Smooth muscle cell (in vitro differentiated cells): ENCODE measurements at regions not wholly inside any gene's neighbourhood (a gene's known extent, or its start where the extent isn't known, plus 50 kb on each side); places are given as distances from the start of the nearest gene placed in this dataset.

ENCODE experiments used
- DNase-seq: peaks from one replicate; lab custom pipeline; 2025; ENCODE audit not compliant: unreplicated experiment; lab: John Stamatoyannopoulos, UW
- H2AFZ ChIP-seq: fragments of 200-600 bp; sonication (generic); 2 replicates; pipeline ENCODE4 v1.6.0; 2016; ENCODE audit warnings: antibody characterized with exemption, low read depth, mild to moderate bottlenecking
- H3F3A ChIP-seq: fragments of 200-600 bp; sonication (generic); 2 replicates; pipeline ENCODE4 v1.6.0; 2017; ENCODE audit warnings: antibody characterized with exemption, low read depth
- H3K27ac ChIP-seq: fragments of 200-600 bp; sonication (generic); 2 replicates; pipeline ENCODE4 v1.5.1; 2016; ENCODE audit warnings: low read depth, mild to moderate bottlenecking
- H3K27me3 ChIP-seq: fragments of 200-600 bp; sonication (generic); 2 replicates; pipeline ENCODE4 v1.6.1; 2016; ENCODE audit warnings: low read depth, mild to moderate bottlenecking
- H3K36me3 ChIP-seq: fragments of 200-600 bp; sonication (generic); 2 replicates; pipeline ENCODE4 v1.5.1; 2016; ENCODE audit warnings: low read depth
- H3K4me1 ChIP-seq: fragments of 200-600 bp; sonication (generic); 2 replicates; pipeline ENCODE4 v1.5.1; 2016; ENCODE audit warnings: low read depth
- H3K4me2 ChIP-seq: fragments of 200-600 bp; sonication (generic); 2 replicates; pipeline ENCODE4 v1.6.0; 2016; ENCODE audit warnings: mild to moderate bottlenecking
- H3K4me3 ChIP-seq: fragments of 200-600 bp; sonication (generic); 2 replicates; pipeline ENCODE4 v1.5.1; 2016; ENCODE audit warnings: mild to moderate bottlenecking
- H3K79me2 ChIP-seq: fragments of 200-600 bp; sonication (generic); 2 replicates; pipeline ENCODE4 v1.6.0; 2016; ENCODE audit warnings: low read depth, mild to moderate bottlenecking
- H3K9ac ChIP-seq: fragments of 200-600 bp; sonication (generic); 2 replicates; pipeline ENCODE4 v1.6.0; 2016; ENCODE audit warnings: low read depth
- H3K9me3 ChIP-seq: fragments of 200-600 bp; sonication (generic); replicated peaks from 2 replicates; pipeline ENCODE4 v1.5.1; 2016; ENCODE audit warnings: low read depth
- H4K20me1 ChIP-seq: fragments of 200-600 bp; sonication (generic); 2 replicates; pipeline ENCODE4 v1.6.0; 2016; ENCODE audit warnings: low read depth
- WGBS: methylation state at CpG from one replicate; pipeline ENCODE4 v1.1.7; 2016; ENCODE audit warnings: low lambda C conversion rate; 5-methylcytosine and 5-hydroxymethylcytosine counted together
- TF ChIP-seq, protein P1 (sequence below): fragments of 200-600 bp; sonication (generic); IDR thresholded peaks from 2 replicates; pipeline ENCODE4 v1.5.1; 2017; ENCODE audit warnings: borderline replicate concordance, mild to moderate bottlenecking, antibody characterized with exemption; ENCODE audit not compliant: insufficient read depth, poor library complexity, severe bottlenecking

DNA sequence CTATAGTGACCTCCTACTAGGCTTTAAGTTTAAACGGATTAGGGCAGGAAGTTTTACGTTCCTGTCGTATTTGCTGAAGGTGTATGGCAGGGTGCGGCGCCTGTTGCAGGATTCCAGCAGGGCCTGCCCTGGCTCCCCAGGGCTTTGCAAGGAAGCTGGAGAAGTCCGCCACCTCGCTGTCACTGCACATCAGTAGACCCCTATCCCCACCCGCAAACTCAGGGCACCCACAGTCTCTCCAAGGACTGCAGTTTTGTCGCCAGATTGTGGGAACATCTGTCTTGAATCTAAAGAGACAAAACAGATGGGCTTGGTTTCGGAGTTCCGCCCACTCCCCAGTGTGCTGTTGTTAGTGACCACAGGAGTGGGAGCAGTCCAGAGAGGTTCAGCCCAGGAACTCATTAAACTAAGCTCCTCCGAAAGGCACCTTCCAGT, 110.8 kb downstream of the CDC7 start:
- no peak overlapping the region for H3K9ac ChIP-seq
- H3K36me3 ChIP-seq = no peaks in the 10 kb centered on the region
- H3F3A ChIP-seq = peaks cover 21% of the 10 kb centered on the region
- no peaks in the 10 kb centered on the region for H3K9me3 ChIP-seq
- H3K79me2 ChIP-seq = no peaks in the 10 kb centered on the region
- peak overlapping the region; percentile 78 for H2AFZ ChIP-seq
- H3K4me3 ChIP-seq = no peak overlapping the region
- no peaks in the 10 kb centered on the region for H3K27me3 ChIP-seq
- DNase-seq = no peak
- TF ChIP-seq, protein P1, sequence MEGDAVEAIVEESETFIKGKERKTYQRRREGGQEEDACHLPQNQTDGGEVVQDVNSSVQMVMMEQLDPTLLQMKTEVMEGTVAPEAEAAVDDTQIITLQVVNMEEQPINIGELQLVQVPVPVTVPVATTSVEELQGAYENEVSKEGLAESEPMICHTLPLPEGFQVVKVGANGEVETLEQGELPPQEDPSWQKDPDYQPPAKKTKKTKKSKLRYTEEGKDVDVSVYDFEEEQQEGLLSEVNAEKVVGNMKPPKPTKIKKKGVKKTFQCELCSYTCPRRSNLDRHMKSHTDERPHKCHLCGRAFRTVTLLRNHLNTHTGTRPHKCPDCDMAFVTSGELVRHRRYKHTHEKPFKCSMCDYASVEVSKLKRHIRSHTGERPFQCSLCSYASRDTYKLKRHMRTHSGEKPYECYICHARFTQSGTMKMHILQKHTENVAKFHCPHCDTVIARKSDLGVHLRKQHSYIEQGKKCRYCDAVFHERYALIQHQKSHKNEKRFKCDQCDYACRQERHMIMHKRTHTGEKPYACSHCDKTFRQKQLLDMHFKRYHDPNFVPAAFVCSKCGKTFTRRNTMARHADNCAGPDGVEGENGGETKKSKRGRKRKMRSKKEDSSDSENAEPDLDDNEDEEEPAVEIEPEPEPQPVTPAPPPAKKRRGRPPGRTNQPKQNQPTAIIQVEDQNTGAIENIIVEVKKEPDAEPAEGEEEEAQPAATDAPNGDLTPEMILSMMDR = no peak
- H4K20me1 ChIP-seq = no peaks in the 10 kb centered on the region
- peak overlapping the region; percentile 76 for H3K4me2 ChIP-seq
- peak overlapping the region; percentile 77 for H3K27ac ChIP-seq
- WGBS = 34% methylated on average over 12 of the region's 12 CpGs
- H3K4me1 ChIP-seq = peaks cover 33% of the 10 kb centered on the region

DNA sequence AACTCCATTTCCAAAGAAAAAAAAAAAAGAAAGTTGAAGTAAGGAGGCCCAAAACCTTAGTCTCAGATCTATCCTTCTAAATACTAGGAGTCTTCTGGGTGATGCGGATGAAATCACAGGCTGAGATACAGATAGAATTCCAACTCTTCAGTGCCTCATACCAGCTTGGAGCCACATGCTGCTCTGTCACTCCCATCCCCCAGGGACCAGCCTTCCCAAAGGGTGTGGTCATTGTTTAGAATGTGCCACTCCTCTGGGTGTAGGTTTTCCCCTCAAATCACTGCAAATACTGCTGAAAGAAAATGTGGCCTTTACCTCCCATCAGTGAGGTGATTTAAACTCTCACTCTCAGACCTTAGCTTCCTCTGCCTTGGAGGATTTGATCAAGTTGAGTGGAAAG, 112.9 kb downstream of the CDC7 start:
- Histone ChIP-seq H3K9me3 (no peaks in the 10 kb centered on the region), H3K27ac (no peak overlapping the region), H3K36me3 (no peaks in the 10 kb centered on the region), H3K9ac (no peak overlapping the region), H3K27me3 (no peaks in the 10 kb centered on the region), H3K4me2 (no peak overlapping the region), H2AFZ (no peak overlapping the region), H3K79me2 (no peaks in the 10 kb centered on the region), H3K4me3 (no peak overlapping the region), H3K4me1 (peaks cover 33% of the 10 kb centered on the region), H4K20me1 (no peaks in the 10 kb centered on the region), H3F3A (peaks cover 16% of the 10 kb centered on the region)
- WGBS = 95% methylated on average over 1 of the region's 1 CpG
- no peak for DNase-seq
- TF ChIP-seq, protein P1 = no peak

DNA sequence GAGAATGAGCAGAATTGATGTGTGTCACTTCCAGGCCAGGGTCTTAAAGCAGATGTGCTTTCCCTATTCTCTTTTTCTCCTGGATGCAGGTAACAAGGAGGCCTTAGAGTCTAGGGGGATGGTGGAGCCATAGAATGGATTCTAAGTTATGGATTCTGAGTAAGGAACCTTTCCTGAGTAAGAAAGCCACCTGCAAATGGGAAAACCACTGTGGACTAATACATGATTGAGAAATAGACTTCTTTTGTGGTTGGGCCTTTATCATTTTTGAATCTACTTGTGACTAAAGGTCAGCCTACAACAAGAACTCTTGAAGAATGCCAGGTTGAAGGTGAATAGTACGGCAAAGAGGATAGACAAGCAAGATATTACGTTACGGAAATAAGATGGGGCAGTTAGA, 116.1 kb downstream of the CDC7 start:
- Histone ChIP-seq H3K36me3 (no peaks in the 10 kb centered on the region), H3K27ac (no peak overlapping the region), H3K27me3 (no peaks in the 10 kb centered on the region), H3K4me1 (peaks cover 16% of the 10 kb centered on the region), H3K9me3 (no peaks in the 10 kb centered on the region), H4K20me1 (no peaks in the 10 kb centered on the region), H3F3A (no peaks in the 10 kb centered on the region), H3K4me2 (no peak overlapping the region), H3K79me2 (no peaks in the 10 kb centered on the region), H3K9ac (no peak overlapping the region), H2AFZ (no peak overlapping the region), H3K4me3 (no peak overlapping the region)
- 97% methylated on average over 3 of the region's 3 CpGs for WGBS
- no peak for DNase-seq
- TF ChIP-seq, protein P1 = no peak

DNA sequence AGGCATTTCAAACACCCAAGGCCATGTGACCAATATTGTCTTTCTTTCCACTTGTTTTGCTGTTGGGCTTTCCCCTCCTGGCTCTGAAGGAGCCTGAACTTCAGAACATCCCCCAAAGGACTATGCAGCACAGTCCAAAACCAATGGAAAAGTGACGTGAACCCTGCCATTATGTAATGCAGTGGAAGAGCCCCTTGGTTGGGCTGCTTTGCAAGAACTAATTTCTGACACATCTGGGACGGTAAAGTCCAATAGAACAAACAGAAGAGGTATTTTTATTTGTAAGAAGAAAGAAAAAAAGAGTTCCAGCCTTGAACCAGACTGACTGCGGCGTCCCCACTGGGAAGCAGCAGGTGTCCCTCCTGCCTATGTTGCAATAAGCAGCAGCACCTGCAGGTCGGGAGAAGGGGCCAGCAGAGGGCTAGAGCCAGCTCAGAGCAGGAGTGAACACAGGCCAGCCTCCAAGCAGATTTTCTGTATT, 116.7 kb downstream of the CDC7 start:
- DNase-seq = no peak
- Histone ChIP-seq H3K79me2 (no peaks in the 10 kb centered on the region), H3K27ac (no peak overlapping the region), H2AFZ (no peak overlapping the region), H3K4me2 (no peak overlapping the region), H3K4me3 (no peak overlapping the region), H4K20me1 (no peaks in the 10 kb centered on the region), H3K9me3 (no peaks in the 10 kb centered on the region), H3K36me3 (no peaks in the 10 kb centered on the region), H3K9ac (no peak overlapping the region), H3K4me1 (peaks cover 10% of the 10 kb centered on the region), H3F3A (no peaks in the 10 kb centered on the region), H3K27me3 (no peaks in the 10 kb centered on the region)
- 59% methylated on average over 5 of the region's 5 CpGs for WGBS
- TF ChIP-seq, protein P1 = no peak
